ENCODE measurements at regions not wholly inside any gene's neighbourhood (a gene's known extent, or its start where the extent isn't known, plus 50 kb on each side); places are given as distances from the start of the nearest gene placed in this dataset.

DNA sequence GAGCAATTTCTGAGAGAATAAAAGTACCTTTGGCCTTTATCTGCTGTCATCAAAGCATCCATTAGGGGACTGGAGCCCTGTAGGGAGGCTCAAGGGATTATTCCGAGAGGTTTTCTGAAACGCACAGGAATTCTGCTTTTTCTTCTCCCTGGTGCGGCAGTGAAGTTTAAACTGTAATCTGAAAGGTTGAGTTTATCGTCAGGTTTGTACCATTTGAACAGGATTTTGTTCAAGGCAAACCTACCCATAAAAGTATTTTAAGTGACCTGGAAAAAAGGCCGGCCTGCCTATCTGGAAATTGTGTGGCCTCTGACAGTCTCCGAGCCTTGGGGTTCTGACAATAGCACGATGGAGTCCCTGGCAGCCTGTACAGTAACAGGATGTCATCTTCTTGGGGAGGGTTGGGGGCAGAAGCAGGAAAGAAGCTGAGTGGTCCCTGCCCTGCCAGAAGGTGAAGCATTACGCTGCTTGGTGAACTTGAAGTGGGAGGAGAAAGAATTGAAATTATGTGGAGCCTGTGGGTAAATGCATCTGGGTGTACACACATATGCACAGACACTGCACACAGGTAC, 272.0 kb downstream of the CYRIA start:
- TF ChIP-seq CTCF (IDR thresholded peaks at IDR 0.05) (no peak), POLR2A (IDR thresholded peaks at IDR 0.05) (no peak)
